H9 (cell line): ENCODE measurements at regions not wholly inside any gene's neighbourhood (a gene's known extent, or its start where the extent isn't known, plus 50 kb on each side); places are given as distances from the start of the nearest gene placed in this dataset.

Source experiments
- DNase-seq: peaks from one replicate; pipeline ENCODE4 v3.0.0-alpha.2; 2017
- H2AFZ ChIP-seq: one replicate; pipeline ENCODE4 v1.6.1; 2013; ENCODE audit warnings: mild to moderate bottlenecking, low read length, control low read depth, moderate library complexity
- H2AK5ac ChIP-seq: 2 replicates; pipeline ENCODE4 v1.6.1; 2013; ENCODE audit warnings: low read length, control low read depth, mixed read lengths; ENCODE audit not compliant: insufficient read length
- H2BK120ac ChIP-seq: one replicate; pipeline ENCODE4 v1.6.1; 2013; ENCODE audit warnings: low read depth, mild to moderate bottlenecking, low read length, control low read depth, inconsistent platforms; ENCODE audit not compliant: poor library complexity, severe bottlenecking
- H2BK12ac ChIP-seq: 2 replicates; pipeline ENCODE4 v1.6.1; 2013; ENCODE audit warnings: low read length, control low read depth, mixed read lengths, low read depth; ENCODE audit not compliant: insufficient read length
- H2BK15ac ChIP-seq: 2 replicates; pipeline ENCODE4 v1.6.1; 2013; ENCODE audit warnings: low read depth, low read length, control low read depth
- H2BK20ac ChIP-seq: one replicate; pipeline ENCODE4 v1.6.1; 2013; ENCODE audit warnings: low read depth, mild to moderate bottlenecking, low read length, control low read depth, inconsistent platforms; ENCODE audit not compliant: poor library complexity, severe bottlenecking
- H2BK5ac ChIP-seq: 2 replicates; pipeline ENCODE4 v1.6.1; 2013; ENCODE audit warnings: low read length, control low read depth, mixed read lengths; ENCODE audit not compliant: insufficient read length
- H3K14ac ChIP-seq: 2 replicates; pipeline ENCODE4 v1.6.1; 2013; ENCODE audit warnings: low read length, control low read depth; ENCODE audit not compliant: insufficient read depth
- H3K18ac ChIP-seq: 2 replicates; pipeline ENCODE4 v1.6.1; 2013; ENCODE audit warnings: low read depth, mild to moderate bottlenecking, mixed read lengths, low read length, control low read depth; ENCODE audit not compliant: insufficient read length
- H3K23ac ChIP-seq: 2 replicates; pipeline ENCODE4 v1.6.1; 2013; ENCODE audit warnings: low read length, control low read depth, mixed read lengths, low read depth; ENCODE audit not compliant: insufficient read length
- H3K23me2 ChIP-seq: 2 replicates; pipeline ENCODE4 v1.6.1; 2013; ENCODE audit warnings: low read depth, mild to moderate bottlenecking, mixed read lengths, low read length, control low read depth; ENCODE audit not compliant: insufficient read length, poor library complexity, severe bottlenecking
- H3K27ac ChIP-seq: 2 replicates; pipeline ENCODE4 v1.5.1; 2013; ENCODE audit warnings: low read length, control low read depth, mixed read lengths, low read depth; ENCODE audit not compliant: insufficient read length
- H3K27me3 ChIP-seq: 2 replicates; pipeline ENCODE4 v1.6.1; 2013; ENCODE audit warnings: low read length, control low read depth, inconsistent platforms; ENCODE audit not compliant: insufficient read depth
- H3K4ac ChIP-seq: 2 replicates; pipeline ENCODE4 v1.6.1; 2013; ENCODE audit warnings: low read depth, mild to moderate bottlenecking, control low read depth, inconsistent platforms, low read length, moderate library complexity
- H3K4me1 ChIP-seq: 2 replicates; pipeline ENCODE4 v1.6.1; 2013; ENCODE audit warnings: low read length, control low read depth, inconsistent platforms; ENCODE audit not compliant: insufficient read depth
- H3K4me2 ChIP-seq: 2 replicates; pipeline ENCODE4 v1.6.1; 2013; ENCODE audit warnings: low read length, control low read depth, mixed read lengths; ENCODE audit not compliant: insufficient read length, insufficient read depth
- H3K56ac ChIP-seq: 2 replicates; pipeline ENCODE4 v1.6.1; 2013; ENCODE audit warnings: low read depth, mild to moderate bottlenecking, mixed read lengths, low read length, control low read depth; ENCODE audit not compliant: insufficient read length
- H3K79me1 ChIP-seq: 2 replicates; pipeline ENCODE4 v1.6.1; 2013; ENCODE audit warnings: low read depth, mild to moderate bottlenecking, moderate library complexity, low read length, control low read depth, inconsistent platforms; ENCODE audit not compliant: insufficient read depth, poor library complexity, severe bottlenecking
- H3K79me2 ChIP-seq: 2 replicates; pipeline ENCODE4 v1.6.1; 2013; ENCODE audit warnings: low read length, control low read depth, inconsistent platforms; ENCODE audit not compliant: insufficient read depth
- H3K9ac ChIP-seq: 2 replicates; pipeline ENCODE4 v1.6.1; 2013; ENCODE audit warnings: low read length, control low read depth, mixed read lengths; ENCODE audit not compliant: insufficient read length; ENCODE audit errors: extremely low read depth
- H3K9me3 ChIP-seq: one replicate; pipeline ENCODE4 v1.6.1; 2013; ENCODE audit warnings: low read depth, low read length, inconsistent platforms; ENCODE audit not compliant: control insufficient read depth
- H3T11ph ChIP-seq: one replicate; pipeline ENCODE4 v1.6.1; 2013; ENCODE audit warnings: mild to moderate bottlenecking, low read length, control low read depth, inconsistent platforms
- H4K20me1 ChIP-seq: one replicate; pipeline ENCODE4 v1.6.1; 2013; ENCODE audit not compliant: control insufficient read depth, insufficient read length, insufficient read depth
- H4K5ac ChIP-seq: 2 replicates; pipeline ENCODE4 v1.6.1; 2013; ENCODE audit warnings: low read depth, mild to moderate bottlenecking, mixed read lengths, low read length, control low read depth; ENCODE audit not compliant: insufficient read length
- H4K8ac ChIP-seq: replicated peaks from 2 replicates; pipeline ENCODE4 v1.6.1; 2013; ENCODE audit warnings: low read length, control low read depth, mixed read lengths, low read depth; ENCODE audit not compliant: insufficient read length
- H4K91ac ChIP-seq: 2 replicates; pipeline ENCODE4 v1.6.1; 2013; ENCODE audit warnings: low read depth, mild to moderate bottlenecking, moderate library complexity, mixed read lengths, low read length, control low read depth; ENCODE audit not compliant: insufficient read length
- H3K27ac Mint-ChIP-seq, 3 experiments: 2 replicates in 2 of 3; 3 replicates in 1 of 3; pipeline ENCODE4 v1.8.0; 2020 to 2021; ENCODE audit warnings: mixed read lengths in 3 of 3, mild to moderate bottlenecking in 1 of 3, moderate library complexity in 1 of 3
- H3K27me3 Mint-ChIP-seq: 2 replicates; pipeline ENCODE4 v1.8.0; 2021; ENCODE audit warnings: low read depth, mild to moderate bottlenecking, moderate library complexity, mixed read lengths
- H3K36me3 Mint-ChIP-seq, 3 experiments: 2 replicates in 2 of 3; 3 replicates in 1 of 3; pipeline ENCODE4 v1.8.0; 2020 to 2021; ENCODE audit warnings: low read depth in 3 of 3, mixed read lengths in 3 of 3; ENCODE audit not compliant: insufficient read depth in 1 of 3
- H3K4me1 Mint-ChIP-seq, 2 experiments: 2 replicates each; pipeline ENCODE4 v1.8.0; 2020; ENCODE audit warnings: mixed read lengths in 2 of 2
- H3K4me3 Mint-ChIP-seq, 2 experiments: 2 replicates in 1 of 2; 3 replicates in 1 of 2; pipeline ENCODE4 v1.8.0; 2020 to 2021; ENCODE audit warnings: mild to moderate bottlenecking in 2 of 2, mixed read lengths in 2 of 2, moderate library complexity in 1 of 2
- H3K9me3 Mint-ChIP-seq, 2 experiments: 2 replicates in 1 of 2; 3 replicates in 1 of 2; pipeline ENCODE4 v1.8.0; 2020; ENCODE audit warnings: mild to moderate bottlenecking in 2 of 2, mixed read lengths in 2 of 2, moderate library complexity in 1 of 2
- WGBS: extraction: QIAGEN DNeasy Blood & Tissue Kit; methylation state at CpG from one replicate; pipeline ENCODE4 v1.1.7; 2013; ENCODE audit warnings: missing lambda C conversion rate, low lambda C conversion rate, mixed read lengths; ENCODE audit not compliant: insufficient read length; ENCODE audit errors: extremely low coverage; 5-methylcytosine and 5-hydroxymethylcytosine counted together
- TF ChIP-seq, protein P1 (sequence below): fragments of 200-600 bp; sonication (generic); conservative IDR thresholded peaks from 3 replicates; pipeline ENCODE4 v1.8.0; 2021; ENCODE audit warnings: antibody characterized with exemption, mild to moderate bottlenecking

GRCh38 chr18:34639687-34640086 lies 70.4 kb upstream of the DTNA start:
- H4K20me1 ChIP-seq = no peaks in the 10 kb centered on the region
- no peak overlapping the region for H2AK5ac ChIP-seq
- H3K18ac ChIP-seq = no peak overlapping the region
- H2BK20ac ChIP-seq = no peak overlapping the region
- no peak overlapping the region for H3K27ac Mint-ChIP-seq
- H4K91ac ChIP-seq = no peak overlapping the region
- peaks cover 14 to 16% of the 10 kb centered on the region in 2 experiments for H3K4me1 Mint-ChIP-seq
- H3K4ac ChIP-seq = no peak overlapping the region
- H2BK120ac ChIP-seq = no peak overlapping the region
- peaks cover 4% of the 10 kb centered on the region; the same call in 1 of the 2 replicates for H3K4me1 ChIP-seq
- no peak overlapping the region for H4K8ac ChIP-seq
- H2AFZ ChIP-seq = no peak overlapping the region
- no peak overlapping the region for H2BK15ac ChIP-seq
- no peak overlapping the region for H3T11ph ChIP-seq
- H3K23ac ChIP-seq = no peak overlapping the region
- no peak overlapping the region for H3K14ac ChIP-seq
- no peak overlapping the region for H3K9ac ChIP-seq
- H3K27me3 ChIP-seq = no peaks in the 10 kb centered on the region
- H2BK5ac ChIP-seq = no peak overlapping the region
- no peak overlapping the region for H3K27ac ChIP-seq
- H3K79me1 ChIP-seq = no peaks in the 10 kb centered on the region
- no peaks in the 10 kb centered on the region for H3K9me3 Mint-ChIP-seq
- H3K9me3 ChIP-seq = no peaks in the 10 kb centered on the region
- H3K36me3 Mint-ChIP-seq = no peaks in the 10 kb centered on the region; a peak in 1 of 7 replicates
- no peak overlapping the region for H3K4me3 Mint-ChIP-seq
- no peak overlapping the region for H4K5ac ChIP-seq
- H3K4me2 ChIP-seq = no peak overlapping the region
- no peaks in the 10 kb centered on the region for H3K27me3 Mint-ChIP-seq
- H3K79me2 ChIP-seq = no peaks in the 10 kb centered on the region; the same call in 1 of the 2 replicates
- H3K56ac ChIP-seq = no peak overlapping the region
- TF ChIP-seq, protein P1, sequence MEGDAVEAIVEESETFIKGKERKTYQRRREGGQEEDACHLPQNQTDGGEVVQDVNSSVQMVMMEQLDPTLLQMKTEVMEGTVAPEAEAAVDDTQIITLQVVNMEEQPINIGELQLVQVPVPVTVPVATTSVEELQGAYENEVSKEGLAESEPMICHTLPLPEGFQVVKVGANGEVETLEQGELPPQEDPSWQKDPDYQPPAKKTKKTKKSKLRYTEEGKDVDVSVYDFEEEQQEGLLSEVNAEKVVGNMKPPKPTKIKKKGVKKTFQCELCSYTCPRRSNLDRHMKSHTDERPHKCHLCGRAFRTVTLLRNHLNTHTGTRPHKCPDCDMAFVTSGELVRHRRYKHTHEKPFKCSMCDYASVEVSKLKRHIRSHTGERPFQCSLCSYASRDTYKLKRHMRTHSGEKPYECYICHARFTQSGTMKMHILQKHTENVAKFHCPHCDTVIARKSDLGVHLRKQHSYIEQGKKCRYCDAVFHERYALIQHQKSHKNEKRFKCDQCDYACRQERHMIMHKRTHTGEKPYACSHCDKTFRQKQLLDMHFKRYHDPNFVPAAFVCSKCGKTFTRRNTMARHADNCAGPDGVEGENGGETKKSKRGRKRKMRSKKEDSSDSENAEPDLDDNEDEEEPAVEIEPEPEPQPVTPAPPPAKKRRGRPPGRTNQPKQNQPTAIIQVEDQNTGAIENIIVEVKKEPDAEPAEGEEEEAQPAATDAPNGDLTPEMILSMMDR = no peak
- no CpG with 5 or more reads among the region's 1 CpG for WGBS
- no peak for DNase-seq
- H2BK12ac ChIP-seq = no peak overlapping the region
- H3K23me2 ChIP-seq = no peaks in the 10 kb centered on the region
